Smooth muscle cell (in vitro differentiated cells): ENCODE measurements at regions not wholly inside any gene's neighbourhood (a gene's known extent, or its start where the extent isn't known, plus 50 kb on each side); places are given as distances from the start of the nearest gene placed in this dataset.

Experiments used
- DNase-seq: peaks from one replicate; lab custom pipeline; 2025; ENCODE audit not compliant: unreplicated experiment; lab: John Stamatoyannopoulos, UW
- H2AFZ ChIP-seq: fragments of 200-600 bp; sonication (generic); 2 replicates; pipeline ENCODE4 v1.6.0; 2016; ENCODE audit warnings: antibody characterized with exemption, low read depth, mild to moderate bottlenecking
- H3F3A ChIP-seq: fragments of 200-600 bp; sonication (generic); 2 replicates; pipeline ENCODE4 v1.6.0; 2017; ENCODE audit warnings: antibody characterized with exemption, low read depth
- H3K27ac ChIP-seq: fragments of 200-600 bp; sonication (generic); 2 replicates; pipeline ENCODE4 v1.5.1; 2016; ENCODE audit warnings: low read depth, mild to moderate bottlenecking
- H3K27me3 ChIP-seq: fragments of 200-600 bp; sonication (generic); 2 replicates; pipeline ENCODE4 v1.6.1; 2016; ENCODE audit warnings: low read depth, mild to moderate bottlenecking
- H3K36me3 ChIP-seq: fragments of 200-600 bp; sonication (generic); 2 replicates; pipeline ENCODE4 v1.5.1; 2016; ENCODE audit warnings: low read depth
- H3K4me1 ChIP-seq: fragments of 200-600 bp; sonication (generic); 2 replicates; pipeline ENCODE4 v1.5.1; 2016; ENCODE audit warnings: low read depth
- H3K4me2 ChIP-seq: fragments of 200-600 bp; sonication (generic); 2 replicates; pipeline ENCODE4 v1.6.0; 2016; ENCODE audit warnings: mild to moderate bottlenecking
- H3K4me3 ChIP-seq: fragments of 200-600 bp; sonication (generic); 2 replicates; pipeline ENCODE4 v1.5.1; 2016; ENCODE audit warnings: mild to moderate bottlenecking
- H3K79me2 ChIP-seq: fragments of 200-600 bp; sonication (generic); 2 replicates; pipeline ENCODE4 v1.6.0; 2016; ENCODE audit warnings: low read depth, mild to moderate bottlenecking
- H3K9ac ChIP-seq: fragments of 200-600 bp; sonication (generic); 2 replicates; pipeline ENCODE4 v1.6.0; 2016; ENCODE audit warnings: low read depth
- H3K9me3 ChIP-seq: fragments of 200-600 bp; sonication (generic); replicated peaks from 2 replicates; pipeline ENCODE4 v1.5.1; 2016; ENCODE audit warnings: low read depth
- H4K20me1 ChIP-seq: fragments of 200-600 bp; sonication (generic); 2 replicates; pipeline ENCODE4 v1.6.0; 2016; ENCODE audit warnings: low read depth
- CTCF ChIP-seq: fragments of 200-600 bp; sonication (generic); IDR thresholded peaks from 2 replicates; pipeline ENCODE4 v1.5.1; 2017; ENCODE audit warnings: borderline replicate concordance, mild to moderate bottlenecking, antibody characterized with exemption; ENCODE audit not compliant: insufficient read depth, poor library complexity, severe bottlenecking
- WGBS: methylation state at CpG from one replicate; pipeline ENCODE4 v1.1.7; 2016; ENCODE audit warnings: low lambda C conversion rate; 5-methylcytosine and 5-hydroxymethylcytosine counted together

DNA sequence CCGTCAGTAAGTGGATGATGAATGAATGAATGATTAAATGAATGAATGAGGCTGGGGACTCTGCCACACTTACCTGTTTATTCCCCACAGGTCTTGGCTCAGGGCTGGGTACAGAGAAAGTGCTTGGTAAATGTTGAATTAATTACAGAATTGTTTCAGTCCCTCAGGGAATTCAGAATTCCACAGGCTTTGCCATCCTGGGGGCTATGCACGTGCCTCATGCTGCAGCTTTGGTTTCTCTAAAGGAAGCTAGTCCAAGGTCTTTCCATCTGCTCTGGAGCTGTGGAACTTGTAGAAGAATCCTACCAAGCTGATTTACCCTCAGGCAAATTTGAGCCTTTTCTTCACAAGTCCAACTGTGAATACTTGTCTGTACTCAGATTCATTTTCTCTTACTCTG lies 376.8 kb upstream of the AJAP1 start:
- no peak overlapping the region for H3K4me3 ChIP-seq
- H3K36me3 ChIP-seq: no peaks in the 10 kb centered on the region
- H3K79me2 ChIP-seq: no peaks in the 10 kb centered on the region
- H3F3A ChIP-seq: no peaks in the 10 kb centered on the region
- no peak for TF ChIP-seq CTCF
- 68% methylated on average over 2 of the region's 2 CpGs for WGBS
- H2AFZ ChIP-seq: no peak overlapping the region
- H3K4me2 ChIP-seq: no peak overlapping the region
- H3K4me1 ChIP-seq: no peaks in the 10 kb centered on the region
- no peaks in the 10 kb centered on the region for H4K20me1 ChIP-seq
- no peak for DNase-seq
- H3K27me3 ChIP-seq: no peaks in the 10 kb centered on the region
- no peak overlapping the region for H3K27ac ChIP-seq
- H3K9ac ChIP-seq: no peak overlapping the region
- no peaks in the 10 kb centered on the region for H3K9me3 ChIP-seq

- H3K27ac ChIP-seq: no peak overlapping the region
- no peaks in the 10 kb centered on the region for H4K20me1 ChIP-seq
- no peak overlapping the region for H3K9ac ChIP-seq
- no peak overlapping the region for H3K4me3 ChIP-seq
- H3F3A ChIP-seq: no peaks in the 10 kb centered on the region
- no peak overlapping the region for H3K4me2 ChIP-seq
- no peaks in the 10 kb centered on the region for H3K4me1 ChIP-seq
- 81% methylated on average over 3 of the region's 3 CpGs for WGBS
- H3K9me3 ChIP-seq: no peaks in the 10 kb centered on the region
- no peaks in the 10 kb centered on the region for H3K36me3 ChIP-seq
- no peaks in the 10 kb centered on the region for H3K27me3 ChIP-seq
- no peak for TF ChIP-seq CTCF
- no peak overlapping the region for H2AFZ ChIP-seq
- DNase-seq: no peak
- no peaks in the 10 kb centered on the region for H3K79me2 ChIP-seq
Observed at GRCh38 chr1:4284976-4285375, 369.4 kb upstream of the AJAP1 start.

DNA sequence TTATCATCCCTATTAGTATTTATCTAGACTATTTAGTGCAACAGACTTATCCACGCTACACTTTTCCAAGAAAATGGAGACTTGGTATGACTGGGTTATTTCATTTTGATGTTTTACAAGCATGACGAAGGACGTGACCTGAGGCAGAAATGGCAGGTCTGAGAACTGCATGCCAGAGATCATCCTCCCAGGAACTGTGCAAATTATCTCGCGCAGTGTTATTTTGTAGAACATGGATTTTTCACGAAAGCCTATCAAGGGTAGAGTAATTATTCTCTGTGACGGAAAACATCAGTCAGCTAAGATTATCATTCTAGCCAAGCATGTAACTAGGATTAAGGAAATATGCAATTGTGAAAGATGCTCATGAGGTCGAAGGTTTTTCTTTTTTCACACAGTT lies 361.5 kb upstream of the AJAP1 start:
- WGBS: 84% methylated on average over 8 of the region's 8 CpGs
- DNase-seq: no peak
- H3F3A ChIP-seq: no peaks in the 10 kb centered on the region

More for the DNA sequence above, 361.5 kb upstream of the AJAP1 start:
- no peaks in the 10 kb centered on the region for H4K20me1 ChIP-seq
- no peaks in the 10 kb centered on the region for H3K9me3 ChIP-seq
- no peak overlapping the region for H3K4me2 ChIP-seq
- H2AFZ ChIP-seq: no peak overlapping the region
- no peak overlapping the region for H3K27ac ChIP-seq
- H3K36me3 ChIP-seq: no peaks in the 10 kb centered on the region
- no peak for TF ChIP-seq CTCF
- no peaks in the 10 kb centered on the region for H3K4me1 ChIP-seq
- no peaks in the 10 kb centered on the region for H3K79me2 ChIP-seq
- H3K4me3 ChIP-seq: no peak overlapping the region
- H3K9ac ChIP-seq: no peak overlapping the region
- no peaks in the 10 kb centered on the region for H3K27me3 ChIP-seq
